DND-41 (cell line): ENCODE measurements at regions not wholly inside any gene's neighbourhood (a gene's known extent, or its start where the extent isn't known, plus 50 kb on each side); places are given as distances from the start of the nearest gene placed in this dataset.

Experiments used
- ATAC-seq: fragments of 200-7000 bp; cut with Tn5 transposase; 3 replicates; pipeline ENCODE4 v1.9.1; 2021; ENCODE audit warnings: low read depth; ENCODE audit not compliant: insufficient read depth
- DNase-seq: peaks from one replicate; pipeline ENCODE4 v3.0.0-alpha.2; 2020
- H2AFZ ChIP-seq: 2 replicates; pipeline ENCODE4 v1.6.0; 2012; ENCODE audit warnings: low read depth, low read length
- H3K27ac ChIP-seq: 2 replicates; pipeline ENCODE4 v1.5.1; 2012; ENCODE audit warnings: low read length, inconsistent platforms
- H3K27me3 ChIP-seq: fragments of 200-600 bp; sonication (generic); 2 replicates; pipeline ENCODE4 v1.6.0; 2012; ENCODE audit warnings: low read length, mild to moderate bottlenecking, inconsistent platforms; ENCODE audit not compliant: insufficient read depth, poor library complexity
- H3K36me3 ChIP-seq: 2 replicates; pipeline ENCODE4 v1.5.1; 2012; ENCODE audit warnings: low read length, inconsistent platforms; ENCODE audit not compliant: insufficient read depth
- H3K4me1 ChIP-seq: 2 replicates; pipeline ENCODE4 v1.5.1; 2012; ENCODE audit warnings: mild to moderate bottlenecking, low read length; ENCODE audit not compliant: insufficient read depth
- H3K4me2 ChIP-seq: 2 replicates; pipeline ENCODE4 v1.6.0; 2012; ENCODE audit warnings: mild to moderate bottlenecking, moderate library complexity, low read length, inconsistent platforms; ENCODE audit not compliant: insufficient read depth
- H3K4me3 ChIP-seq, 2 experiments: fragments of 200-600 bp in 1 of 2; shearing (Covaris generic) in 1 of 2; 2 replicates each; pipeline ENCODE4 v1.5.1; 2012 to 2016; ENCODE audit warnings: inconsistent platforms in 2 of 2, low read length in 2 of 2, mild to moderate bottlenecking in 2 of 2, low read depth in 1 of 2, moderate library complexity in 1 of 2
- H3K79me2 ChIP-seq: 2 replicates; pipeline ENCODE4 v1.6.0; 2012; ENCODE audit warnings: low read length, inconsistent platforms; ENCODE audit not compliant: insufficient read depth
- H3K9ac ChIP-seq: 2 replicates; pipeline ENCODE4 v1.6.0; 2012; ENCODE audit warnings: low read depth, mild to moderate bottlenecking, inconsistent platforms, low read length, moderate library complexity
- H3K9me3 ChIP-seq: 2 replicates; pipeline ENCODE4 v1.5.1; 2012; ENCODE audit warnings: low read length, moderate library complexity, mild to moderate bottlenecking, inconsistent platforms; ENCODE audit not compliant: insufficient read depth, severe bottlenecking
- H4K20me1 ChIP-seq: 2 replicates; pipeline ENCODE4 v1.6.0; 2012; ENCODE audit warnings: low read length; ENCODE audit not compliant: insufficient read depth
- EZH2 ChIP-seq: IDR thresholded peaks from 3 replicates; pipeline ENCODE4 v1.6.1; 2012; ENCODE audit warnings: borderline replicate concordance, low read depth, mild to moderate bottlenecking, moderate library complexity, low read length, inconsistent platforms; ENCODE audit not compliant: severe bottlenecking
- TF ChIP-seq, protein P1 (sequence below): IDR thresholded peaks from 2 replicates; pipeline ENCODE4 v1.5.1; 2012; ENCODE audit warnings: borderline replicate concordance, low read length, moderate library complexity, mild to moderate bottlenecking; ENCODE audit not compliant: poor library complexity, severe bottlenecking; ENCODE audit errors: extremely low read depth

GRCh38 chr4:171157462-171158082, 655.6 kb upstream of the GALNTL6 start:
- no peaks in the 10 kb centered on the region for H3K27me3 ChIP-seq
- no peak overlapping the region for H3K4me3 ChIP-seq
- TF ChIP-seq, protein P1, sequence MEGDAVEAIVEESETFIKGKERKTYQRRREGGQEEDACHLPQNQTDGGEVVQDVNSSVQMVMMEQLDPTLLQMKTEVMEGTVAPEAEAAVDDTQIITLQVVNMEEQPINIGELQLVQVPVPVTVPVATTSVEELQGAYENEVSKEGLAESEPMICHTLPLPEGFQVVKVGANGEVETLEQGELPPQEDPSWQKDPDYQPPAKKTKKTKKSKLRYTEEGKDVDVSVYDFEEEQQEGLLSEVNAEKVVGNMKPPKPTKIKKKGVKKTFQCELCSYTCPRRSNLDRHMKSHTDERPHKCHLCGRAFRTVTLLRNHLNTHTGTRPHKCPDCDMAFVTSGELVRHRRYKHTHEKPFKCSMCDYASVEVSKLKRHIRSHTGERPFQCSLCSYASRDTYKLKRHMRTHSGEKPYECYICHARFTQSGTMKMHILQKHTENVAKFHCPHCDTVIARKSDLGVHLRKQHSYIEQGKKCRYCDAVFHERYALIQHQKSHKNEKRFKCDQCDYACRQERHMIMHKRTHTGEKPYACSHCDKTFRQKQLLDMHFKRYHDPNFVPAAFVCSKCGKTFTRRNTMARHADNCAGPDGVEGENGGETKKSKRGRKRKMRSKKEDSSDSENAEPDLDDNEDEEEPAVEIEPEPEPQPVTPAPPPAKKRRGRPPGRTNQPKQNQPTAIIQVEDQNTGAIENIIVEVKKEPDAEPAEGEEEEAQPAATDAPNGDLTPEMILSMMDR, result no peak
- no peak for TF ChIP-seq EZH2
- no peaks in the 10 kb centered on the region for H3K36me3 ChIP-seq
- H3K9me3 ChIP-seq, result no peaks in the 10 kb centered on the region
- H3K9ac ChIP-seq, result no peak overlapping the region
- no peaks in the 10 kb centered on the region for H4K20me1 ChIP-seq
- no peaks in the 10 kb centered on the region for H3K4me1 ChIP-seq
- no peak overlapping the region for H3K4me2 ChIP-seq
- no peaks in the 10 kb centered on the region for H3K79me2 ChIP-seq
- ATAC-seq (no peak), DNase-seq (no peak)
- no peak overlapping the region for H2AFZ ChIP-seq
- no peak overlapping the region for H3K27ac ChIP-seq

DNA sequence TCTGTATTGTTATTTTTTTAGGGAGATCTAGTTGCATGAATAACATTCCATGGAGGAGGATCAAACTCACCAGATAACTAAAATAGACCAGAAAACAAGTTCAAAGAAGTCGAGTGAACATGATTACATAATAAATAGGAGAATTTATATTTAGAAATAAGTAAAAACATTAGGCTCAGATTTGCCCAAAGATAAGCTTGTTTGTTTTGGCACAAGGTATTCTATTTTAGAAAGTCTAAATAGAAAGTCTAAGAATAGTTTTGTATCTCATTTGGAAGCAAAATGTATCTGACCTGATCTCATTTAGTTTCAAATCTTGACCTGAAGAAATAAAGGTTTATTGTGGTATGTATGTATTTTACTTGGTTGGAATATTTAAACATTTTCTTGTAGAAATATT, 670.6 kb upstream of the GALNTL6 start:
- TF ChIP-seq EZH2, result no peak
- TF ChIP-seq, protein P1, result no peak
- no peak for DNase-seq
- H4K20me1 ChIP-seq, result no peaks in the 10 kb centered on the region

GRCh38 chr4:171142045-171142444, 671.2 kb upstream of the GALNTL6 start:
- Histone ChIP-seq H2AFZ (no peak overlapping the region), H3K9ac (no peak overlapping the region), H3K4me2 (no peak overlapping the region), H3K4me3 (no peak overlapping the region), H3K27me3 (no peaks in the 10 kb centered on the region), H3K79me2 (no peaks in the 10 kb centered on the region), H3K4me1 (no peaks in the 10 kb centered on the region), H3K36me3 (no peaks in the 10 kb centered on the region), H4K20me1 (no peaks in the 10 kb centered on the region), H3K27ac (no peak overlapping the region), H3K9me3 (no peaks in the 10 kb centered on the region)
- DNase-seq (no peak), ATAC-seq (no peak)
- TF ChIP-seq, protein P1, result no peak
- TF ChIP-seq EZH2, result no peak

More for the DNA sequence above, 670.6 kb upstream of the GALNTL6 start:
- H3K9me3 ChIP-seq, result no peaks in the 10 kb centered on the region
- H3K4me3 ChIP-seq, result no peak overlapping the region
- no peaks in the 10 kb centered on the region for H3K4me1 ChIP-seq
- no peak for ATAC-seq
- no peaks in the 10 kb centered on the region for H3K36me3 ChIP-seq
- H3K79me2 ChIP-seq, result no peaks in the 10 kb centered on the region
- no peak overlapping the region for H3K4me2 ChIP-seq
- H3K27me3 ChIP-seq, result no peaks in the 10 kb centered on the region
- no peak overlapping the region for H3K9ac ChIP-seq
- H2AFZ ChIP-seq, result no peak overlapping the region
- no peak overlapping the region for H3K27ac ChIP-seq

DNA sequence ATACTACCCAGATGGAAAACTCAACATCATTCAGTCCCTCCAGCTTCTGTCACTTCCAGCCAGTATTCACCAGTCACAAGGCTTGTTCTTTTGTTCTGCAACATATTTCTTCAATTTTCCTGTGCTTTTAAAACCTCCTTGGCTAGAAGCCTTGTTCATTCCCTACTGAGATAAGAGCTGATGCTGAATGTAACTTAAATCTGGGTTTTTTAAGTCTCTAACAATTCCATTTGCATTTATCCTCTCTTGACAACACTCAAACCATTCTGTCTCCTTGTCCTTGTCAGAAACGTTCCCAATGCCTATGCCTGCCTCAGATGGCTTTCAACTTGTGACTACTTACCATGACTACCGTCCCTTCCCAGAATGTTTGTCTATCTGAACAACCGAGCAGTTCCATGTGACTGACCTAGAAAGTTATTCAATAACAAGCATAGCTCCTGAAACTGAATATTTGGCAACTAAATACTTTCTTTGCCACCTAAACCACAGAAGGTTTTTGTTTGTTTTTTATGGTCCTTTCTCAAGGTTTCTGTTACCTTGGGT, 682.9 kb upstream of the GALNTL6 start:
- no peaks in the 10 kb centered on the region for H3K27me3 ChIP-seq
- no peaks in the 10 kb centered on the region for H3K79me2 ChIP-seq
- no peak overlapping the region for H3K27ac ChIP-seq
- H3K4me1 ChIP-seq, result no peaks in the 10 kb centered on the region
- ATAC-seq (no peak), DNase-seq (no peak)
- H3K9ac ChIP-seq, result no peak overlapping the region
- no peak overlapping the region for H2AFZ ChIP-seq
- TF ChIP-seq, protein P1, result no peak
- TF ChIP-seq EZH2, result no peak
- H3K4me2 ChIP-seq, result no peak overlapping the region
- H3K9me3 ChIP-seq, result no peaks in the 10 kb centered on the region
- H4K20me1 ChIP-seq, result no peaks in the 10 kb centered on the region
- H3K36me3 ChIP-seq, result no peaks in the 10 kb centered on the region
- no peak overlapping the region for H3K4me3 ChIP-seq
